ENCODE measurements at regions not wholly inside any gene's neighbourhood (a gene's known extent, or its start where the extent isn't known, plus 50 kb on each side); places are given as distances from the start of the nearest gene placed in this dataset.

- DNase-seq (ENCODE audit: extremely low spot score, unreplicated experiment): no peak
- H3K27me3 Mint-ChIP-seq (ENCODE audit: unreplicated experiment): no peaks in the 10 kb centered on the region
- no peak overlapping the region for H3K27ac Mint-ChIP-seq (ENCODE audit: unreplicated experiment)
- no peak for TF ChIP-seq CTCF (IDR thresholded peaks at IDR 0.05)
- no peak overlapping the region for H3K4me3 Mint-ChIP-seq (ENCODE audit: unreplicated experiment)
- H3K36me3 Mint-ChIP-seq (ENCODE audit: unreplicated experiment): no peaks in the 10 kb centered on the region
- H3K4me1 Mint-ChIP-seq (ENCODE audit: unreplicated experiment): no peaks in the 10 kb centered on the region
- peaks cover 5% of the 10 kb centered on the region for H3K9me3 Mint-ChIP-seq (ENCODE audit: unreplicated experiment)
Measured at GRCh38 chr16:80318107-80318506, 222.7 kb upstream of the DYNLRB2 start.

- H3K27ac Mint-ChIP-seq (ENCODE audit: unreplicated experiment): no peak overlapping the region
- H3K4me3 Mint-ChIP-seq (ENCODE audit: unreplicated experiment): no peak overlapping the region
- H3K36me3 Mint-ChIP-seq (ENCODE audit: unreplicated experiment): no peaks in the 10 kb centered on the region
- H3K27me3 Mint-ChIP-seq (ENCODE audit: unreplicated experiment): no peaks in the 10 kb centered on the region
- no peak for DNase-seq (ENCODE audit: extremely low spot score, unreplicated experiment)
- peak; percentile 26 for TF ChIP-seq CTCF (IDR thresholded peaks at IDR 0.05)
- H3K4me1 Mint-ChIP-seq (ENCODE audit: unreplicated experiment): no peaks in the 10 kb centered on the region
- H3K9me3 Mint-ChIP-seq (ENCODE audit: unreplicated experiment): peaks cover 5% of the 10 kb centered on the region
Measured at GRCh38 chr16:80317599-80318037, 223.2 kb upstream of the DYNLRB2 start.

GRCh38 chr16:80317116-80317515, 223.7 kb upstream of the DYNLRB2 start:
- peaks cover 5% of the 10 kb centered on the region for H3K9me3 Mint-ChIP-seq (ENCODE audit: unreplicated experiment)
- no peak for DNase-seq (ENCODE audit: extremely low spot score, unreplicated experiment)
- no peak for TF ChIP-seq CTCF (IDR thresholded peaks at IDR 0.05)
- no peak overlapping the region for H3K4me3 Mint-ChIP-seq (ENCODE audit: unreplicated experiment)
- no peak overlapping the region for H3K27ac Mint-ChIP-seq (ENCODE audit: unreplicated experiment)
- no peaks in the 10 kb centered on the region for H3K36me3 Mint-ChIP-seq (ENCODE audit: unreplicated experiment)
- H3K4me1 Mint-ChIP-seq (ENCODE audit: unreplicated experiment): no peaks in the 10 kb centered on the region
- H3K27me3 Mint-ChIP-seq (ENCODE audit: unreplicated experiment): no peaks in the 10 kb centered on the region

GRCh38 chr16:80314042-80314441, 226.8 kb upstream of the DYNLRB2 start:
- TF ChIP-seq CTCF (IDR thresholded peaks at IDR 0.05): no peak
- Mint-ChIP-seq H3K27me3 (ENCODE audit: unreplicated experiment) (no peaks in the 10 kb centered on the region), H3K36me3 (ENCODE audit: unreplicated experiment) (no peaks in the 10 kb centered on the region), H3K9me3 (ENCODE audit: unreplicated experiment) (peaks cover 5% of the 10 kb centered on the region), H3K4me1 (ENCODE audit: unreplicated experiment) (peaks cover 5% of the 10 kb centered on the region), H3K4me3 (ENCODE audit: unreplicated experiment) (no peak overlapping the region), H3K27ac (ENCODE audit: unreplicated experiment) (no peak overlapping the region)
- no peak for DNase-seq (ENCODE audit: extremely low spot score, unreplicated experiment)

GRCh38 chr16:80309178-80309577, 231.6 kb upstream of the DYNLRB2 start:
- Mint-ChIP-seq H3K4me1 (ENCODE audit: unreplicated experiment) (peaks cover 5% of the 10 kb centered on the region), H3K27ac (ENCODE audit: unreplicated experiment) (no peak overlapping the region), H3K9me3 (ENCODE audit: unreplicated experiment) (no peaks in the 10 kb centered on the region), H3K4me3 (ENCODE audit: unreplicated experiment) (no peak overlapping the region), H3K36me3 (ENCODE audit: unreplicated experiment) (no peaks in the 10 kb centered on the region), H3K27me3 (ENCODE audit: unreplicated experiment) (no peaks in the 10 kb centered on the region)
- no peak for DNase-seq (ENCODE audit: extremely low spot score, unreplicated experiment)
- no peak for TF ChIP-seq CTCF (IDR thresholded peaks at IDR 0.05)

Data from osteocyte (in vitro differentiated cells).